ENCODE measurements at regions not wholly inside any gene's neighbourhood (a gene's known extent, or its start where the extent isn't known, plus 50 kb on each side); places are given as distances from the start of the nearest gene placed in this dataset.

DNA sequence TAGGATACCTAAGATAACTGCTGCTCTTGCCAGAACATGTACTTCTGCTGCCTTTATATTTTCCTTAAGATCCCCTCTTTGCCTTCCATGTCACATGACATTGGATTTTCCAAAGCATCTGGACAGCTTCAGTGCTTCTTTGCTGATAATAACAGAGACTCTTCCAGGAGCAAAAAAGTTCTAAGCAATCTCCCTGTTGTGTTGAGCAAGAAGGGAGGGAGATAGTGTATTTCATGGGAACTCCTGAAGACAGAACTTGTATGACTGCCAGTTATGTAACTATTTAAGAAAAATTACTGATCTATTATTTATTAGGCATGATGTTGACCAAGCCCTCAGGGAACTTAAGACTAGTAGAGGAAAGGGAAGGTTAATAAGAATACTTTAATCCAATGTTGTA, 454.7 kb downstream of the SPATA31D1 start:
- DNase-seq (ENCODE audit: low read depth), result no peak
- TF ChIP-seq, protein P1, sequence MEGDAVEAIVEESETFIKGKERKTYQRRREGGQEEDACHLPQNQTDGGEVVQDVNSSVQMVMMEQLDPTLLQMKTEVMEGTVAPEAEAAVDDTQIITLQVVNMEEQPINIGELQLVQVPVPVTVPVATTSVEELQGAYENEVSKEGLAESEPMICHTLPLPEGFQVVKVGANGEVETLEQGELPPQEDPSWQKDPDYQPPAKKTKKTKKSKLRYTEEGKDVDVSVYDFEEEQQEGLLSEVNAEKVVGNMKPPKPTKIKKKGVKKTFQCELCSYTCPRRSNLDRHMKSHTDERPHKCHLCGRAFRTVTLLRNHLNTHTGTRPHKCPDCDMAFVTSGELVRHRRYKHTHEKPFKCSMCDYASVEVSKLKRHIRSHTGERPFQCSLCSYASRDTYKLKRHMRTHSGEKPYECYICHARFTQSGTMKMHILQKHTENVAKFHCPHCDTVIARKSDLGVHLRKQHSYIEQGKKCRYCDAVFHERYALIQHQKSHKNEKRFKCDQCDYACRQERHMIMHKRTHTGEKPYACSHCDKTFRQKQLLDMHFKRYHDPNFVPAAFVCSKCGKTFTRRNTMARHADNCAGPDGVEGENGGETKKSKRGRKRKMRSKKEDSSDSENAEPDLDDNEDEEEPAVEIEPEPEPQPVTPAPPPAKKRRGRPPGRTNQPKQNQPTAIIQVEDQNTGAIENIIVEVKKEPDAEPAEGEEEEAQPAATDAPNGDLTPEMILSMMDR (conservative IDR thresholded peaks at IDR 0.05; ENCODE audit: low read depth, low read length), result no peak
- no peak overlapping the region for H3K4me3 ChIP-seq (ENCODE audit: low read length)

DNA sequence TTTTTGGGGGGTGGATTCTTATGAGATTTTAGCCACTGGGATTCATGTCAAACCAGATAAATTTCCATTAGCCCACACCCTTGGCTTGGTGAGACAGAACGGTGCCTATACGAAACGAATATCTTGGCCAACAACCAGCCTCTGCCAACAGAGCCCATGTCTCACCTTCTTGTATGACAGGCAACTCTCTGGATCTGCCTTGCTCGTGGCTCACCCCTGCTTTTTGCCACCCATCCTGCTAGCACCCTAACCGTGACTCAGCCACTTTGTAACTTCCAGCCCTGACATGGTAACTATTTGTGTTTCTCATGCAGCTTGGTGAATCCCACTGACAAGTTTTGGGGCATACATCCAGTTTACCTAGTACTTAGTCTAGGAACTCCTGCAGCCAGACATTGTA, 457.0 kb downstream of the SPATA31D1 start:
- no peak overlapping the region for H3K4me3 ChIP-seq (ENCODE audit: low read length)
- DNase-seq (ENCODE audit: low read depth), result no peak

DNA sequence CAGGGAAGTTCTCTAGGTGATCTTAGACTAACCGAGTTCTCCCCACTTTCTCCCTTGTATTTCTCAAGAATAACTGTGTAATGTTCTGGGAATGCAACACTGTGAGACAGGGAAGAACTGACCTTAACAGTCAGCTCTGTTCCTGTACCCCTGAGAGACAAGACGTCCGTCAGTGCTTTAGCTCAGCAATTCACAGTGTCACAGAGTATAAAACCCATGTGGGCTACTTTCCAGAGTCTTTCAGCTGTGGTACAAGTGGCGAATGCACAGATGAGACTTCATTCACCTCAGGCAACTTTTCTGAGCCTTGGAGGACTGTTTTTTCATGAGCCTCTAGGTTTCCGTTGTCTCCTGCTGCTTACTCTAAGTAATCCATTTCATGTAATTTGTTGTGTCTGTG, 458.8 kb downstream of the SPATA31D1 start:
- DNase-seq (ENCODE audit: low read depth), result no peak
- TF ChIP-seq, protein P1 (conservative IDR thresholded peaks at IDR 0.05; ENCODE audit: low read depth, low read length), result no peak
- no peak overlapping the region for H3K4me3 ChIP-seq (ENCODE audit: low read length)

More for the DNA sequence above, 457.0 kb downstream of the SPATA31D1 start:
- TF ChIP-seq, protein P1 (conservative IDR thresholded peaks at IDR 0.05; ENCODE audit: low read depth, low read length), result no peak

DNA sequence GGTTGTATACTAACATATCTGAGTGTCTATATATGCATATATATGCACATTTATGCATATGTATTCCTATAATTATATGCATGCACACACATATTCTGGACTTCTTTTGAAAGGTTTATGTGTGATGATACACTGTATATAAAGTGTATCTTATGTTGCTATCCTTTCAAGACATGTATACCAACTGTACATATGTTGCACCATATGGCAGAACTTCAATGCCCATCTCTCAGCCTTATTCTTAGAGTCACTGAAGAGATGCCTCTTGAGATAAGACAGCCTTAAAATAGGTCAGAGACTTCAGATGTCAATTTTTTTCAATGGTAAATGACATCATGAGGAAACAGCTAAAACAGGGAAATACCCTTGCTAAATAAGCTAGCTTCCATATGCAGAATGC, 461.4 kb downstream of the SPATA31D1 start:
- TF ChIP-seq, protein P1 (conservative IDR thresholded peaks at IDR 0.05; ENCODE audit: low read depth, low read length), result no peak
- no peak overlapping the region for H3K4me3 ChIP-seq (ENCODE audit: low read length)
- no peak for DNase-seq (ENCODE audit: low read depth)

DNA sequence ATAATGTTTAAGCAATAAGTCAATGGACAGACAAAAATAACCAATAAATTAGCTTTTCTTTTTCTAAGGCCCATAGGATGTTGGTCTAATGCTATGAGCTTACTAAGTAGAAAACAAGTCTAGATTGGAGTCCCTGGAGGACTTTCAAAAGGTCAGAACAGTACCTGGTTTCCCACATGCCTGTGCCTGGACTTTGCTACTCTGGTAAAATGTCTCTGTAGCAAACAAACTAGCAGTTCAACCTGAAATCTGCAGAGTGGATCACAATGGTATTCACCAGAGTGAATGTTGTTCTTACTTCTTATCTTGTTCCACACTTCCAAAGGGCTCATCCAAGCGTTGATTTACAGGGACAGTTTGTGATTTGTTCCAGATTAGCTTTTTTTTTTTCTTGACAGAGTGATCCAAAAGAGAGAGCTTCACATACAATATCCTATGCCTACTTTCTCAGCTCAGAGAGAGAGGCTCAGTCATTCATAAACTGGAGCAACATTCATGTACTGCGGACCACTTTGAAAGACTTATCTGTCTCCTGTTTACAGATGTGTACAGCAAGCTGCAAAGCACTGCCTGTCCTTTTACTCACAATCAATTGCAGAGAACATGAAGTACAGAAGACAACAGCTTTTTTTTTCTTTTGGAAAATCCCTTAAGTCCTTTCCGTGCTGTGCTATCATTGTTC, 466.1 kb downstream of the SPATA31D1 start:
- TF ChIP-seq, protein P1 (conservative IDR thresholded peaks at IDR 0.05; ENCODE audit: low read depth, low read length), result no peak
- DNase-seq (ENCODE audit: low read depth), result no peak
- no peak overlapping the region for H3K4me3 ChIP-seq (ENCODE audit: low read length)

DNA sequence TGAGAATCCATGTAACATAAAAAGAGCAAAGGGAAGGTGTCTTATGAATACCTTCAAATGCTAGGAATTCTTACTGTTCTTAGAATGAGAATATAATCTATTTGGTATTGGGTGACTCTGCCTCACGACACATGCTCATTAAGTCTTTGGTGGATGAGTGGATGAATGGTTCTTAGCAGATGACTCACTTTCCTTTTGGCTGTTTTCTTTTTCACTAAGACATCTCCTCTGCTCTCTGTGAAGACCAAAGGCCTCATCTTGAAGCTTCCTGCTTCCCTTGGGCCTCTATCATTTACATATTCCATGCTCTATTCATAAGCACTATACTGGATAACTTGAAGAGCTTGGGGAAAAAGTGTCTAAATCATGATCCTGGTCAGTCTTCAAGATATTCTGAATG, 468.1 kb downstream of the SPATA31D1 start:
- DNase-seq (ENCODE audit: low read depth), result no peak
- no peak overlapping the region for H3K4me3 ChIP-seq (ENCODE audit: low read length)
- TF ChIP-seq, protein P1 (conservative IDR thresholded peaks at IDR 0.05; ENCODE audit: low read depth, low read length), result no peak

DNA sequence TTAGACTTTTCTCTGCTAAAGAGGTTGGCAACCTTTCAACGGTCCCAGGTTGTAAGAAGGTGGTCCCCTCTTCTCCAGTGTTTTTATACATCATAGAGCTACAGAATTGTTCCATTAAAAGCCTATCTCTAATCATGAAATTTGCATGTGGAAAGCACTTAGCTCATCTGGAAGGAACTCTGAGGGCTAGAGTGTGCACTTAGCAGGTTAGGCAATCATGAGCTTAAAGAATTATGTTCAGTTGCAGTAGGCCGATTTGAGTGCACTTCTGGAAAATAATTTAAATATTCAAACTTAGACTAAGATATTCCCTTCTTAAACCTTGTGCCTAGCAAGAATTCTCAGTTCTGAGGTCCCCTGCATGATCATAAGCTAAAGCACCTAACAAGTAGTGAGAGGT, 468.7 kb downstream of the SPATA31D1 start:
- TF ChIP-seq, protein P1 (conservative IDR thresholded peaks at IDR 0.05; ENCODE audit: low read depth, low read length), result no peak
- DNase-seq (ENCODE audit: low read depth), result no peak

More for the DNA sequence above, 468.7 kb downstream of the SPATA31D1 start:
- H3K4me3 ChIP-seq (ENCODE audit: low read length), result no peak overlapping the region
